ENCODE measurements at regions not wholly inside any gene's neighbourhood (a gene's known extent, or its start where the extent isn't known, plus 50 kb on each side); places are given as distances from the start of the nearest gene placed in this dataset.

DNA sequence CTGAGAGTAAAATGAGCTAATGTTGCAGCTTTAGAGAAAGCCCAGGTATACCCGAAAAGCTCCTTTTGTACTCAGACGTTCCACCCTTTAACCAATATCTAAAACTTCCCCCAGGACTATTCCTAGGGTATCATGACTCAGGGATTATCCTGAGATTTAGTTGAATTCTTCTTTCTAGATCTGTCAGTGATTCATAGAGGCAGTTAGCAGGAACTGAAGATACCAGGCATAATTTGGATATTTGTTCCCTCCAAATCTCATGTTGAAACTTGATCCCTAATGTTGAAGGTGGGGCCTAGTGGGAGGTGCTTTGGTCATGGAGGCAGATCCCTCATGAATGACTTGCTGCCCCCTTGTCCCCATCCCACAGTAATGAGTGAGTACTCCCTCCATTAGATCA, 161.2 kb upstream of the LRP1B start:
- no peak for DNase-seq
- Mint-ChIP-seq H3K27me3 (ENCODE audit: low read depth) (no peaks in the 10 kb centered on the region), H3K9me3 (no peaks in the 10 kb centered on the region), H3K4me3 (no peak overlapping the region), H3K36me3 (ENCODE audit: insufficient read depth in 1 of 3, low read depth in 3 of 3) (no peaks in the 10 kb centered on the region; a peak in 1 of 7 replicates), H3K4me1 (peaks cover under 1 to 5% of the 10 kb centered on the region in 2 experiments; a peak in 2 of 4 replicates), H3K27ac (peak overlapping the region in 1 of 3 experiments; percentile 59; a peak in 1 of 7 replicates)
- no peak overlapping the region for H3T11ph ChIP-seq (ENCODE audit: low read length)
- H3K79me2 ChIP-seq (ENCODE audit: insufficient read depth, low read length) = no peaks in the 10 kb centered on the region
- no peak overlapping the region for H3K14ac ChIP-seq (ENCODE audit: insufficient read depth, low read length)
- no peaks in the 10 kb centered on the region for H3K9me3 ChIP-seq (ENCODE audit: control insufficient read depth, low read depth, low read length)
- no CpG with 5 or more reads among the region's 2 CpGs for WGBS (ENCODE audit: extremely low coverage, insufficient read length, low lambda C conversion rate)
- H3K4me1 ChIP-seq (ENCODE audit: insufficient read depth, low read length) = no peaks in the 10 kb centered on the region
- no peak overlapping the region for H2AK5ac ChIP-seq (ENCODE audit: insufficient read length, low read length)
- no peak overlapping the region for H3K9ac ChIP-seq (ENCODE audit: extremely low read depth, insufficient read length, low read length)
- no peak overlapping the region for H2BK15ac ChIP-seq (ENCODE audit: low read depth, low read length)
- H2BK5ac ChIP-seq (ENCODE audit: insufficient read length, low read length) = no peak overlapping the region
- no peak overlapping the region for H3K4me2 ChIP-seq (ENCODE audit: insufficient read depth, insufficient read length, low read length)
- H4K5ac ChIP-seq (ENCODE audit: insufficient read length, low read depth, low read length) = no peak overlapping the region
- no peak overlapping the region for H3K56ac ChIP-seq (ENCODE audit: insufficient read length, low read depth, low read length)
- no peak overlapping the region for H3K18ac ChIP-seq (ENCODE audit: insufficient read length, low read depth, low read length)
- H2AFZ ChIP-seq (ENCODE audit: low read length) = no peak overlapping the region
- no peak overlapping the region for H2BK120ac ChIP-seq (ENCODE audit: low read depth, low read length, poor library complexity, severe bottlenecking)
- H3K23me2 ChIP-seq (ENCODE audit: insufficient read length, low read depth, low read length, poor library complexity, severe bottlenecking) = no peaks in the 10 kb centered on the region
- no peak overlapping the region for H3K27ac ChIP-seq (ENCODE audit: insufficient read length, low read depth, low read length)
- H3K23ac ChIP-seq (ENCODE audit: insufficient read length, low read depth, low read length) = no peak overlapping the region
- no peak overlapping the region for H3K4ac ChIP-seq (ENCODE audit: low read depth, low read length)
- no peaks in the 10 kb centered on the region for H4K20me1 ChIP-seq (ENCODE audit: control insufficient read depth, insufficient read depth, insufficient read length)
- no peak overlapping the region for H4K91ac ChIP-seq (ENCODE audit: insufficient read length, low read depth, low read length)
- TF ChIP-seq, protein P1, sequence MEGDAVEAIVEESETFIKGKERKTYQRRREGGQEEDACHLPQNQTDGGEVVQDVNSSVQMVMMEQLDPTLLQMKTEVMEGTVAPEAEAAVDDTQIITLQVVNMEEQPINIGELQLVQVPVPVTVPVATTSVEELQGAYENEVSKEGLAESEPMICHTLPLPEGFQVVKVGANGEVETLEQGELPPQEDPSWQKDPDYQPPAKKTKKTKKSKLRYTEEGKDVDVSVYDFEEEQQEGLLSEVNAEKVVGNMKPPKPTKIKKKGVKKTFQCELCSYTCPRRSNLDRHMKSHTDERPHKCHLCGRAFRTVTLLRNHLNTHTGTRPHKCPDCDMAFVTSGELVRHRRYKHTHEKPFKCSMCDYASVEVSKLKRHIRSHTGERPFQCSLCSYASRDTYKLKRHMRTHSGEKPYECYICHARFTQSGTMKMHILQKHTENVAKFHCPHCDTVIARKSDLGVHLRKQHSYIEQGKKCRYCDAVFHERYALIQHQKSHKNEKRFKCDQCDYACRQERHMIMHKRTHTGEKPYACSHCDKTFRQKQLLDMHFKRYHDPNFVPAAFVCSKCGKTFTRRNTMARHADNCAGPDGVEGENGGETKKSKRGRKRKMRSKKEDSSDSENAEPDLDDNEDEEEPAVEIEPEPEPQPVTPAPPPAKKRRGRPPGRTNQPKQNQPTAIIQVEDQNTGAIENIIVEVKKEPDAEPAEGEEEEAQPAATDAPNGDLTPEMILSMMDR (conservative IDR thresholded peaks at IDR 0.05) = no peak
- H2BK20ac ChIP-seq (ENCODE audit: low read depth, low read length, poor library complexity, severe bottlenecking) = no peak overlapping the region
- H2BK12ac ChIP-seq (ENCODE audit: insufficient read length, low read depth, low read length) = no peak overlapping the region
- H3K79me1 ChIP-seq (ENCODE audit: insufficient read depth, low read depth, low read length, poor library complexity, severe bottlenecking) = no peaks in the 10 kb centered on the region
- H4K8ac ChIP-seq (replicated peaks; ENCODE audit: insufficient read length, low read depth, low read length) = no peak overlapping the region
- no peaks in the 10 kb centered on the region for H3K27me3 ChIP-seq (ENCODE audit: insufficient read depth, low read length)

All from H9 (cell line).